GM21447 (cell line): ENCODE measurements at regions not wholly inside any gene's neighbourhood (a gene's known extent, or its start where the extent isn't known, plus 50 kb on each side); places are given as distances from the start of the nearest gene placed in this dataset.
"Not testable (repeated sequence)": the region's sequence is repeated elsewhere in the genome, so short reads cannot be mapped to it uniquely, and the experiment has no call there.

Source experiments
- ATAC-seq: cut with Tn5 transposase; IDR thresholded peaks from one replicate; pipeline ENCODE4 v1.9.1; 2021; ENCODE audit not compliant: unreplicated experiment

- ATAC-seq, result no peak
These were observed 953.8 kb upstream of the ALCAM start for GRCh38 chr3:104412608-104413580.

- no peak for ATAC-seq
These were observed 938.3 kb upstream of the ALCAM start for GRCh38 chr3:104428337-104428925.

GRCh38 chr3:104429727-104430126 is 937.0 kb upstream of the ALCAM start:
- no peak for ATAC-seq

- no peak for ATAC-seq
These were observed 930.2 kb upstream of the ALCAM start for GRCh38 chr3:104436506-104436905.

GRCh38 chr3:104437131-104437750 is 929.5 kb upstream of the ALCAM start:
- ATAC-seq, result no peak

GRCh38 chr3:104437891-104438290 is 928.8 kb upstream of the ALCAM start:
- ATAC-seq, result no peak

GRCh38 chr3:104438706-104439105 is 928.0 kb upstream of the ALCAM start:
- ATAC-seq, result no peak

GRCh38 chr3:104445252-104445919 is 921.3 kb upstream of the ALCAM start:
- ATAC-seq, result not testable (repeated sequence)

- no peak for ATAC-seq
These were observed 919.0 kb upstream of the ALCAM start for GRCh38 chr3:104447681-104448080.

GRCh38 chr3:104452697-104453096 is 914.0 kb upstream of the ALCAM start:
- ATAC-seq, result no peak

- ATAC-seq, result no peak
These were observed 908.1 kb upstream of the ALCAM start for GRCh38 chr3:104458657-104459056.

- ATAC-seq, result peak; percentile 60
These were observed 906.0 kb upstream of the ALCAM start for GRCh38 chr3:104460477-104461406.

- ATAC-seq, result no peak
These were observed 905.3 kb upstream of the ALCAM start for GRCh38 chr3:104461431-104461830.

- ATAC-seq, result no peak
These were observed 894.5 kb upstream of the ALCAM start for GRCh38 chr3:104472221-104472620.

GRCh38 chr3:104474011-104474410 is 892.7 kb upstream of the ALCAM start:
- ATAC-seq, result no peak

GRCh38 chr3:104503022-104503421 is 863.7 kb upstream of the ALCAM start:
- ATAC-seq, result no peak

- no peak for ATAC-seq
These were observed 856.4 kb upstream of the ALCAM start for GRCh38 chr3:104510131-104510849.

GRCh38 chr3:104514371-104514770 is 852.3 kb upstream of the ALCAM start:
- no peak for ATAC-seq

GRCh38 chr3:104514776-104515175 is 851.9 kb upstream of the ALCAM start:
- ATAC-seq, result no peak

GRCh38 chr3:104519068-104519467 is 847.6 kb upstream of the ALCAM start:
- ATAC-seq, result peak; percentile 27
